ENCODE measurements at regions not wholly inside any gene's neighbourhood (a gene's known extent, or its start where the extent isn't known, plus 50 kb on each side); places are given as distances from the start of the nearest gene placed in this dataset.
"Not testable (repeated sequence)": the region's sequence is repeated elsewhere in the genome, so short reads cannot be mapped to it uniquely, and the experiment has no call there.

GRCh38 chr5:84729326-84729725 is 344.6 kb upstream of the EDIL3 start:
- Mint-ChIP-seq H3K27me3 (no peaks in the 10 kb centered on the region), H3K36me3 (no peaks in the 10 kb centered on the region), H3K27ac (no peak overlapping the region), H3K4me3 (no peak overlapping the region), H3K4me1 (no peaks in the 10 kb centered on the region), H3K9me3 (no peaks in the 10 kb centered on the region)
- no peak for DNase-seq
- CTCF ChIA-PET: no interaction called here

DNA sequence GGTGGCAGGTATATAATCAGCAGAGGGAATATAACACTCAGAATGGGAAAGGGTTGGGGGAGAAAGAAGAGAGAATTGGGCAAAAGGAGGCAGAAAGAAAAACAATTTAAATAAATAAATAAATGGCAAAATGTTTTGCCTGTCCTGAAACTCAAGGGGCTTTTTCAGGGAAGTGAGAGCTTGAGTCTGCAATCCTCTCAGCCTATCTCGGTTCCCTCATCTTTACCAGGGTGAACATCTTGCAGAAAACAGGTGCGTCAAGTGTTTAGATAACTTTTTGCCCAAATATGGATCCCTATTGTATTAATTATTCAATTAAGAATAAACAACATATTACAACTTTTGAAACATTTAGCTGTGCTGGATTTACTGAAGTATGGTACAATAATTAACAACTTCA is 343.0 kb upstream of the EDIL3 start:
- Mint-ChIP-seq H3K36me3 (no peaks in the 10 kb centered on the region), H3K4me3 (no peak overlapping the region), H3K9me3 (no peaks in the 10 kb centered on the region), H3K27me3 (no peaks in the 10 kb centered on the region), H3K27ac (no peak overlapping the region), H3K4me1 (no peaks in the 10 kb centered on the region)
- DNase-seq: no peak
- CTCF ChIA-PET: no interaction called here

DNA sequence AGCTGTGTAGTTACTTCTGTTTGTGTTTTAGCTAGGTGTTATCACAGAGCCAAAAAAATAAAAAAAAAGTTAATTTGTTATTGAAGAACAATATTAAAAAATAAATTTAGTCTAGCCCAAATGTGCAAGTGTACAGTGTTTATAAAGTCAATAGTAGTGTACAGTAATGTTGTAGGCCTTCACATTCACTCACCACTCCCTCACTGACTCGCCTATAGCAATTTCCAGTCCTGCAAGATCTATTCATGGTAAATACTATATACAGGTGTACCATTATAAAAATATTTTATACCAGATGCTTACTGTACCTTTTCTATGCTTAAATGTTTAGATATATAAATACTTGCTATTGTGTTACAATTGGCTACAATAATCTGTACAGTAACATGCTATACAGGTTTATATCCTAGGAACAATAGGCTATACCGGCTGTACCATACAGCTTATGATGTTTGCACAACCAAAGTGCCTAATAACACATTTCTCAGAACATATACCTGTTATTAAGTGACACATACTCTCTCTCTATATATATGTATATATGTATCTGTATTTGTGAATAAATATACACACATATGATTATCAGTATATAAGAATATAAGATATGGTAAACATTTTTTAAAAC is 341.4 kb upstream of the EDIL3 start:
- H3K4me3 Mint-ChIP-seq: no peak overlapping the region
- no peaks in the 10 kb centered on the region for H3K36me3 Mint-ChIP-seq
- no peak for DNase-seq
- no peaks in the 10 kb centered on the region for H3K4me1 Mint-ChIP-seq
- CTCF ChIA-PET: no interaction called here
- H3K9me3 Mint-ChIP-seq: no peaks in the 10 kb centered on the region
- no peak overlapping the region for H3K27ac Mint-ChIP-seq
- no peaks in the 10 kb centered on the region for H3K27me3 Mint-ChIP-seq

GRCh38 chr5:84724683-84725082 is 340.0 kb upstream of the EDIL3 start:
- Mint-ChIP-seq H3K4me1 (no peaks in the 10 kb centered on the region), H3K9me3 (no peaks in the 10 kb centered on the region), H3K27me3 (no peaks in the 10 kb centered on the region), H3K27ac (no peak overlapping the region), H3K4me3 (no peak overlapping the region), H3K36me3 (no peaks in the 10 kb centered on the region)
- DNase-seq: no peak
- CTCF ChIA-PET: no interaction called here

DNA sequence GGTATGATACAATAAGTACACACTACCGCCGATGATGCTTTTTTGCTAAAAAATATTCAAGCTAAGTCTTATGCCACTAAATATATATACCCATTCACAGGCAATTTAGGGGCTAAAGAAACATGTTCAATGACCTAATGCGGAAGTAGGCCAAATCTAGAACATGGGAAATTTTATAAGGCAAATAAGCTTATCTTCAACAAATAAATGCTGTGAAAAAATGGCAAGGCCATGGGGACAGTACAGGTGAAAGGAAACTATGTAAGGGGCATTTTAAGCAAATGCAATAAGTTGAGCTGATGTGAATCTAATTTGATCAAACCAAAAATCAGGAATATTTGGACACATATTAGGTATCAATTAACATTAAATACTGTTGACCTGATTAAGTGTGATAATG is 339.5 kb upstream of the EDIL3 start:
- Mint-ChIP-seq H3K4me3 (no peak overlapping the region), H3K27ac (no peak overlapping the region), H3K4me1 (no peaks in the 10 kb centered on the region), H3K36me3 (no peaks in the 10 kb centered on the region), H3K9me3 (no peaks in the 10 kb centered on the region), H3K27me3 (no peaks in the 10 kb centered on the region)
- CTCF ChIA-PET: no interaction called here
- DNase-seq: no peak

GRCh38 chr5:84718377-84718776 is 333.7 kb upstream of the EDIL3 start:
- Mint-ChIP-seq H3K4me3 (no peak overlapping the region), H3K4me1 (no peaks in the 10 kb centered on the region), H3K9me3 (peaks cover 2% of the 10 kb centered on the region), H3K27me3 (no peaks in the 10 kb centered on the region), H3K36me3 (no peaks in the 10 kb centered on the region), H3K27ac (no peak overlapping the region)
- CTCF ChIA-PET: no interaction called here
- DNase-seq: no peak

DNA sequence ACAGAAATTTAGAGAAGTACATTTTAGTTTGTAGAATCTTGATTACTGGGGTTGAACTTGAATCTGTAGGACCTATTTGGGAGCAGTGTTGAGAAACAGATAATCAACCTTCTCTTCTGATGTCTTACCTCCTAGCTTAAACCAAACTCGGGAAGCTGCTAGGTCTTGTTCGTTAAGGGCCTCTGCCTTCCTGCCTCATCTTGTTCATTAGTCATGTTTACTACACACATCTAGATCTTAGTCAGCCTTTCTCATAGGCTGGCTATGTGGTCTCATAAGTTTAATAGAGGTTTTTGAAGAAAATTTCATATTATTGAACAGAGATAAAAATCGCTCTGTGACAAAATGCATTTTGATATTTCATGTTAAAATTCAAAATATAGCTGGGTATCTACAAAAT is 331.0 kb upstream of the EDIL3 start:
- H3K36me3 Mint-ChIP-seq: no peaks in the 10 kb centered on the region

DNA sequence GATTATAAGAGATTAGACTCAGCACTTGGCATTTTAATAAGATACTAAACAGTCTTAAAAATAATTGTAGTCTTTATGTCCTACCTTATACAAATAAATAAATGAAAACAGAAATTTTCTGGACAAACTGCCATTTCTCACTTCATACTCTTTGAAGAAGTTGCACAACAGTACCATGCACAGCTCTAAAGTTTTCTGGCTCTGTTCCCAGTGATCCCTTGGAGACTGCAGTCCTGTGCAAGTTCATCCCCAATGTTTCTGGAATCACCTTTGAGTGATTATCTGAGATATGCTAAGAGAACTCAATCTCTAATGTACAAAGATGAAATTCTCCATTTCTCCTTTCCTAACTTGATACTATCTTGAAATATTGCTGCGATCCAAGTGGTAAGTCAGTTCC is 330.4 kb upstream of the EDIL3 start:
- Mint-ChIP-seq H3K27me3 (no peaks in the 10 kb centered on the region), H3K4me3 (no peak overlapping the region), H3K9me3 (peaks cover 2% of the 10 kb centered on the region), H3K4me1 (no peaks in the 10 kb centered on the region), H3K27ac (no peak overlapping the region), H3K36me3 (no peaks in the 10 kb centered on the region)
- CTCF ChIA-PET: no interaction called here
- DNase-seq: no peak

More for the DNA sequence above, 331.0 kb upstream of the EDIL3 start:
- no peak for DNase-seq
- H3K9me3 Mint-ChIP-seq: peaks cover 2% of the 10 kb centered on the region
- H3K27me3 Mint-ChIP-seq: no peaks in the 10 kb centered on the region
- CTCF ChIA-PET: no interaction called here
- H3K27ac Mint-ChIP-seq: no peak overlapping the region
- no peak overlapping the region for H3K4me3 Mint-ChIP-seq
- no peaks in the 10 kb centered on the region for H3K4me1 Mint-ChIP-seq

DNA sequence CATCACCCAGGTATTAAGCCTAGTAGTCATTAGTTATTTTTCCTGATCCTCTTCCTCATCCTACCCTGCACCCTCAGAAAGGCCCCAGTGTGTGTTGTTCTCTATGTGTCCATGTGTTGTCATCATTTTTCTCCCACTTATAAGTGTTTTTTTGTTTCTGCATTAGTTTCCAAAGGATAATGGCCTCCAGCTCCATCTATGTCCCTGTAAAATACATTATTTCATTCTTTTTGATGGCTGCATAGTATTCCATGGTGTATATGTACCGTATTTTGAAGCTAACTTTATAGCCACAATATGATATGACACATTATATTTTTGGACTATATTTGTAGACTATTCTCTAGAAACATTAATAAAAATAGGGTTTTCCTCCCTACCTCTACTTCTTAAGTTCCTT is 324.4 kb upstream of the EDIL3 start:
- no peaks in the 10 kb centered on the region for H3K9me3 Mint-ChIP-seq
- DNase-seq: no peak
- H3K4me3 Mint-ChIP-seq: no peak overlapping the region
- no peaks in the 10 kb centered on the region for H3K27me3 Mint-ChIP-seq
- H3K4me1 Mint-ChIP-seq: no peaks in the 10 kb centered on the region
- H3K27ac Mint-ChIP-seq: no peak overlapping the region
- CTCF ChIA-PET: no interaction called here
- H3K36me3 Mint-ChIP-seq: no peaks in the 10 kb centered on the region

- H3K4me3 Mint-ChIP-seq: no peak overlapping the region
- DNase-seq: no peak
- H3K27me3 Mint-ChIP-seq: no peaks in the 10 kb centered on the region
- H3K4me1 Mint-ChIP-seq: no peaks in the 10 kb centered on the region
- peaks cover 2% of the 10 kb centered on the region for H3K9me3 Mint-ChIP-seq
- no peak overlapping the region for H3K27ac Mint-ChIP-seq
- H3K36me3 Mint-ChIP-seq: no peaks in the 10 kb centered on the region
- CTCF ChIA-PET: no interaction called here
Observed at GRCh38 chr5:84706678-84707641, 322.3 kb upstream of the EDIL3 start.

DNA sequence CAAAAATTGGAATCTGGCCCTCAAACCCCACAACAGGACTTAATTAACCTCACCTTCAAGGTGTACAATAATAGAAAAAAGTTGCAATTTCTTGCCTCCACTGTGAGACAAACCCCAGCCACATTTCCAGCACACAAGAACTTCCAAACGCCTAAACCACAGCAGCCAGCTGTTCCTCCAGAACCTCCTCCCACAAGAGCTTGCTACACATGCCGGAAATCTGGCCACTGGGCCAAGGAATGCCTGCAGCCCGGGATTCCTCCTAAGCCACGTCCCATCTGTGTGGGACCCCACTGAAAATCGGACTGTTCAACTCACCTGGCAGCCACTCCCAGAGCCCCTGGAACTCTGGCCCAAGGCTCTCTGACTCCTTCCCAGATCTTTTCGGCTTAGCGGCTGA is 315.9 kb upstream of the EDIL3 start:
- H3K4me1 Mint-ChIP-seq, H3K4me3 Mint-ChIP-seq, H3K27me3 Mint-ChIP-seq, CTCF ChIA-PET, H3K36me3 Mint-ChIP-seq, H3K27ac Mint-ChIP-seq, DNase-seq: not testable (repeated sequence)
- peaks cover 11% of the 10 kb centered on the region for H3K9me3 Mint-ChIP-seq

DNA sequence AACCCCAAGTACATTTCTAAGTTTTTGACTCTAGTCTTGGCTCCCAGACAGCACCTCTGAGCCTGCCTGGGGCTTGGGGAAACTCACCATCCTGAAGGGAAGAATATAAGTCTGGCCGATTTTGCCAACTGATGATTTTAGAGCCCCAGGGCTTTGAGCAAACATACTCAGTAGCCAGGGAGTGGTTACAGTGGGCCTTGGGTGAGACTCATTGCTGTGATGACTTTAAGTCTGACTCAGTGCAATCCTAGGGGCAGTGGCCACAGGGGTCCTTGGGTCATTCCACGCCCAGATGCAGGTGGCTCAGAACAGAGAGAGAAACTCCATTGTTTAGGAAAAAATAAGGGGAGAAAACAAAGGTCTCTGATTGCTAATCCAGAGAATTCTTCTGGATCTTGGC is 312.0 kb upstream of the EDIL3 start:
- Mint-ChIP-seq H3K27me3 (no peaks in the 10 kb centered on the region), H3K4me3 (no peak overlapping the region), H3K4me1 (no peaks in the 10 kb centered on the region), H3K27ac (no peak overlapping the region), H3K36me3 (no peaks in the 10 kb centered on the region), H3K9me3 (peaks cover 11% of the 10 kb centered on the region)
- CTCF ChIA-PET: no interaction called here
- DNase-seq: no peak

- CTCF ChIA-PET: no interaction called here
- H3K27ac Mint-ChIP-seq: no peak overlapping the region
- no peaks in the 10 kb centered on the region for H3K36me3 Mint-ChIP-seq
- H3K9me3 Mint-ChIP-seq: peaks cover 7% of the 10 kb centered on the region
- DNase-seq: no peak
- H3K27me3 Mint-ChIP-seq: no peaks in the 10 kb centered on the region
- no peaks in the 10 kb centered on the region for H3K4me1 Mint-ChIP-seq
- H3K4me3 Mint-ChIP-seq: no peak overlapping the region
Observed at GRCh38 chr5:84695330-84695729, 310.6 kb upstream of the EDIL3 start.

DNA sequence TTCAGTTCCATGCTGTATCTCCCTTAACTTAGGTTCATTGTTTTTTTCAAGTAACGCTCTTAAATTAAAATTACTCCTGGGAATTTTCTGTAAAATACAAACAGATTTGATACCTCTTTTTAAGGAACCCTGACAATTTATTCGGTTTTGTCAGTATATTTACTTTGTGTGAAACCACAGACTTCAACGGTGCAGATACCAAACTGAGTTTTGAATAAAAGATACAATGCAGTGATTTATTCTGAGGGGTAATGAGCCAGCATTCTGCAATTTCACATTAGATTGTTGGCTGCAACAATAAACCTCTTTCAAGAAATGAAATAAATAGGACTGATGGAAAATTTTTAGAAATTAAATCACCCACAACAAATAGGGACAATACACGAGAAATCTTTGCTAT is 308.6 kb upstream of the EDIL3 start:
- peaks cover 2% of the 10 kb centered on the region for H3K9me3 Mint-ChIP-seq
- no peaks in the 10 kb centered on the region for H3K4me1 Mint-ChIP-seq
- H3K27ac Mint-ChIP-seq: no peak overlapping the region
- H3K4me3 Mint-ChIP-seq: no peak overlapping the region
- no peaks in the 10 kb centered on the region for H3K27me3 Mint-ChIP-seq
- DNase-seq: no peak
- no peaks in the 10 kb centered on the region for H3K36me3 Mint-ChIP-seq
- CTCF ChIA-PET: no interaction called here

GRCh38 chr5:84688566-84688965 is 303.9 kb upstream of the EDIL3 start:
- H3K4me3 Mint-ChIP-seq: no peak overlapping the region
- no peak for DNase-seq
- CTCF ChIA-PET: no interaction called here
- H3K27me3 Mint-ChIP-seq: no peaks in the 10 kb centered on the region
- no peaks in the 10 kb centered on the region for H3K36me3 Mint-ChIP-seq
- no peak overlapping the region for H3K27ac Mint-ChIP-seq
- no peaks in the 10 kb centered on the region for H3K4me1 Mint-ChIP-seq
- peaks cover 2% of the 10 kb centered on the region for H3K9me3 Mint-ChIP-seq

Data from activated naive CD4-positive, alpha-beta T cell treated with anti-CD3 and anti-CD28 coated beads, Interleukin-2, amount 10 ng/mL, durations not matched to agents 7 days and 5 days (primary cell).